ENCODE measurements at regions not wholly inside any gene's neighbourhood (a gene's known extent, or its start where the extent isn't known, plus 50 kb on each side); places are given as distances from the start of the nearest gene placed in this dataset.

DNA sequence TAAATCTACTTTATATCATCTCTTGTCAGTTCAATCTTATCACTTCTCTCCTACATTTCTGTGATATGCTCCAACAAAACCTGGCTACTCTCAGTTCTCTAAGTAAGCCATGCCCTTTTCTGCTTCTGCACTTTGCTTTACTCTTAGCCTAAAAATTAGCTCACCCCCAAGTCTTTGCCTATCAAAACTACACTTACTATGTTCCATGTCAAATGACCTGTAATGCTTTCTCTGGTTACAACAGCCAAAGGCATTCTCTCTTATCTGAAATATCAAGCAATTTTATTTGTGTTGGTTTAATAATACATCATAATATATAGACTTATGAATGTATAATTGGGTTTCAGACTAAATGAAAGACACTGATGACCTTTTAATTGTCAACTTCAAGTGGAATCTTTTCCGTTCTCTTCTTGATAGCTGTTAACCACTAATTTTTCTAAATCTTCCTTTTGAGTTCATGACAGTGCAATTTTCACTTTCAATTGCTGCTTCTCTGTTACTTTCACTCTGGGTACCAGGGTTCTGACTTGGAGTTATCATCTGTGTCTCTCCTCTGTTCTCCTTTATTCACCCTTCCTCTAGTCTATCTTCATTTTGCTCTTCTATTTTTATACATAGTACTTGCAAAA, 619.0 kb upstream of the GOLIM4 start:
- no peaks in the 10 kb centered on the region for H3K27me3 ChIP-seq
- H3K4me1 ChIP-seq = no peaks in the 10 kb centered on the region
- WGBS, 2 donors = 33 to 69% methylated on average over 1 of the region's 1 CpG
- no peaks in the 10 kb centered on the region for H3K9me3 ChIP-seq
- TF ChIP-seq EP300 (IDR thresholded peaks at IDR 0.05) = no peak
- TF ChIP-seq POLR2A (IDR thresholded peaks at IDR 0.05) = no peak
- TF ChIP-seq, protein P1, sequence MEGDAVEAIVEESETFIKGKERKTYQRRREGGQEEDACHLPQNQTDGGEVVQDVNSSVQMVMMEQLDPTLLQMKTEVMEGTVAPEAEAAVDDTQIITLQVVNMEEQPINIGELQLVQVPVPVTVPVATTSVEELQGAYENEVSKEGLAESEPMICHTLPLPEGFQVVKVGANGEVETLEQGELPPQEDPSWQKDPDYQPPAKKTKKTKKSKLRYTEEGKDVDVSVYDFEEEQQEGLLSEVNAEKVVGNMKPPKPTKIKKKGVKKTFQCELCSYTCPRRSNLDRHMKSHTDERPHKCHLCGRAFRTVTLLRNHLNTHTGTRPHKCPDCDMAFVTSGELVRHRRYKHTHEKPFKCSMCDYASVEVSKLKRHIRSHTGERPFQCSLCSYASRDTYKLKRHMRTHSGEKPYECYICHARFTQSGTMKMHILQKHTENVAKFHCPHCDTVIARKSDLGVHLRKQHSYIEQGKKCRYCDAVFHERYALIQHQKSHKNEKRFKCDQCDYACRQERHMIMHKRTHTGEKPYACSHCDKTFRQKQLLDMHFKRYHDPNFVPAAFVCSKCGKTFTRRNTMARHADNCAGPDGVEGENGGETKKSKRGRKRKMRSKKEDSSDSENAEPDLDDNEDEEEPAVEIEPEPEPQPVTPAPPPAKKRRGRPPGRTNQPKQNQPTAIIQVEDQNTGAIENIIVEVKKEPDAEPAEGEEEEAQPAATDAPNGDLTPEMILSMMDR (IDR thresholded peaks at IDR 0.05) = no peak
- no peak for TF ChIP-seq POLR2AphosphoS5 (IDR thresholded peaks at IDR 0.05)
- H3K27ac ChIP-seq = no peak overlapping the region
- no peak overlapping the region for H3K4me3 ChIP-seq
- no peaks in the 10 kb centered on the region for H3K36me3 ChIP-seq
- DNase-seq (no peak), ATAC-seq (ENCODE audit: low FRiP score in 2 of 2) (no peak)

DNA sequence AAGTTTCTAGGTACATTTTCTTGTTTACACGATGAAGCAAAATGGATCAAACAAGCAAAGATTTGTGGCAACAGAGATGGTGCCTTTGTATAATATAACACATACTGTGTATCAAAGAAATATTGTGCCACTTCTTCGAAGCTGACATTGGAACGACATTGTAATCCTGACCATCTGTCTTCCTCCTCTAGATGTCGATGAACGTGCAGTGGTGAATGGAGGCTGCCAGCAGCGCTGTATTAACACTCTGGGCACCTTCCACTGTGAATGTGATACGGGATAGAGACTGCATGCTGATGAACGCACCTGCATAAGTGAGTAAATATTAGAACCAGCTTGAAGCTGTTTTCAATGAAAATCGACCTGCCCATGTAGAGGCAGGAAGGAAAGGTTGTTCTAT, 613.3 kb upstream of the GOLIM4 start:
- WGBS, 2 donors = 80 to 86% methylated on average over 9 of the region's 9 CpGs
- no peak for ATAC-seq (ENCODE audit: low FRiP score in 2 of 2)
- Histone ChIP-seq H3K4me3 (no peak overlapping the region), H3K9me3 (no peaks in the 10 kb centered on the region), H3K4me1 (no peaks in the 10 kb centered on the region), H3K36me3 (no peaks in the 10 kb centered on the region), H3K27ac (no peak overlapping the region), H3K27me3 (no peaks in the 10 kb centered on the region)
- TF ChIP-seq, protein P1 (IDR thresholded peaks at IDR 0.05) = no peak
- no peak for TF ChIP-seq POLR2A (IDR thresholded peaks at IDR 0.05)
- TF ChIP-seq EP300 (IDR thresholded peaks at IDR 0.05) = no peak
- no peak for TF ChIP-seq POLR2AphosphoS5 (IDR thresholded peaks at IDR 0.05)
- no peak for DNase-seq

DNA sequence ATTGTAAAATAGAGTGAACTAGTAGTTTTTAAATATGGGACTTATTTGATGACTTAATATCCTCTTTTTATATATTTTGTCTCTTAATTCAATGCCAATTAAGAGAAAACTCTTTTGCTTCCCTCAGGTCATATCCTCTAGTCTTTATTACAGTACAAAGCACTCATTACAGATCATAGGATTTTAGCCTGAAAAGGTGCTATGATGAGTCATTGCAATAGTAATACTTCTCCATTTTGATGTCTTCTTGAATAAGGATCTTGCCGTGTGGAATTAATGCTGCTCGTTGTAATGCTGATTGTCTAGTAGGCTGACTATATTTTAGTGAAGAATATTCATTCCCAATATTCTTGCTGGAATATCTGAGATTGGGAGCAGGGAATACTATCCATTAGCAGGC, 612.2 kb upstream of the GOLIM4 start:
- no peak for TF ChIP-seq POLR2A (IDR thresholded peaks at IDR 0.05)
- no peak for TF ChIP-seq EP300 (IDR thresholded peaks at IDR 0.05)
- TF ChIP-seq, protein P1 (IDR thresholded peaks at IDR 0.05) = no peak
- TF ChIP-seq POLR2AphosphoS5 (IDR thresholded peaks at IDR 0.05) = no peak
- DNase-seq (no peak), ATAC-seq (ENCODE audit: low FRiP score in 2 of 2) (no peak)
- no peak overlapping the region for H3K4me3 ChIP-seq
- H3K4me1 ChIP-seq = no peaks in the 10 kb centered on the region
- no peaks in the 10 kb centered on the region for H3K9me3 ChIP-seq
- H3K27ac ChIP-seq = no peak overlapping the region
- no peaks in the 10 kb centered on the region for H3K36me3 ChIP-seq
- H3K27me3 ChIP-seq = no peaks in the 10 kb centered on the region
- 91% methylated on average over 2 of the region's 2 CpGs for WGBS, 2 donors

DNA sequence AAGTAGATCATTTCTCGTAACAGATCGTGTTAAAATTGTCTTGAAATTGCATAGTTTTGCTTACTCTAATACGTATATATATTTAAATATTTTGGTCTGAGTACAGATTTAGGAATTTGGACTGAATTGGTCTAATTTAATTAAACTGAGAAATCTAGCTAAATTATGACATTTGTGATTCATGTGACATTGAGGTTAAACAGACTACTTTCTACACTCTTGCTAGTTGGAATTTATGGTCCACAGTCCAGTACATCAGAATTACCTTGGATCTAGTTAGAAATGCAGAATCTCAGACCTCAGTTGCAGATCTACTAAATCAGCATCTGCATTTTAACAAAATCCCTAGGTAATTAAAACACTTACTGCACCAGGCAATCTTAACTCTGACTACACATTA, 609.7 kb upstream of the GOLIM4 start:
- DNase-seq = no peak
- no peak overlapping the region for H3K27ac ChIP-seq
- no peaks in the 10 kb centered on the region for H3K27me3 ChIP-seq
- no peaks in the 10 kb centered on the region for H3K4me1 ChIP-seq
- no peak for TF ChIP-seq POLR2A (IDR thresholded peaks at IDR 0.05)
- no peak for TF ChIP-seq EP300 (IDR thresholded peaks at IDR 0.05)
- TF ChIP-seq, protein P1 (IDR thresholded peaks at IDR 0.05) = no peak
- no peak for TF ChIP-seq POLR2AphosphoS5 (IDR thresholded peaks at IDR 0.05)
- ATAC-seq (ENCODE audit: low FRiP score in 2 of 2) = no peak
- H3K36me3 ChIP-seq = no peaks in the 10 kb centered on the region
- WGBS, 2 donors = 87 to 95% methylated on average over 3 of the region's 3 CpGs
- no peaks in the 10 kb centered on the region for H3K9me3 ChIP-seq
- H3K4me3 ChIP-seq = no peak overlapping the region

DNA sequence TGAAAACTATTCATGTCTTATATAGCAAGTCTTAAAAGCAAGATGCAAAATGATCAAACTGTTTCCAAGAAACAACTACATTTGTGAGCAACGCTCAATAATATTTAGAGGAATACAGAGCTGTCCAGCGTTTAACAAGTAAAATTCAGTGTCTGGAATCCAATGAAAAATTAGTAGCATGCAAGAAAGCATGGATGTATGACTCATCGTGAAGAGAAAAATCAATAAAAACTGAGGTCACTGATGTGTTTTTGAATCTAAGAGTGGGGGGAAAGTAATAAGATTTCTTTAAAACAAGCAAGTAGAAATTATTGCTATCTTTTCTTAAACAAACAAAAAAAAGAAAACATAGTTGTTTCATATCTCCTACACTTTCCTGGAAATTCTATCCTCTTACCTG, 600.3 kb upstream of the GOLIM4 start:
- Histone ChIP-seq H3K36me3 (no peaks in the 10 kb centered on the region), H3K4me1 (no peaks in the 10 kb centered on the region), H3K4me3 (no peak overlapping the region), H3K27me3 (no peaks in the 10 kb centered on the region), H3K9me3 (no peaks in the 10 kb centered on the region), H3K27ac (no peak overlapping the region)
- DNase-seq (no peak), ATAC-seq (ENCODE audit: low FRiP score in 2 of 2) (no peak)
- 87 to 93% methylated on average over 3 of the region's 3 CpGs for WGBS, 2 donors
- no peak for TF ChIP-seq POLR2AphosphoS5 (IDR thresholded peaks at IDR 0.05)
- no peak for TF ChIP-seq EP300 (IDR thresholded peaks at IDR 0.05)
- TF ChIP-seq, protein P1 (IDR thresholded peaks at IDR 0.05) = no peak
- no peak for TF ChIP-seq POLR2A (IDR thresholded peaks at IDR 0.05)

All from upper lobe of left lung (tissue), 6 donors.